HG03095 (cell line): ENCODE measurements at regions not wholly inside any gene's neighbourhood (a gene's known extent, or its start where the extent isn't known, plus 50 kb on each side); places are given as distances from the start of the nearest gene placed in this dataset.
"Not testable (repeated sequence)": the region's sequence is repeated elsewhere in the genome, so short reads cannot be mapped to it uniquely, and the experiment has no call there.

Experiments
- ATAC-seq: cut with Tn5 transposase; IDR thresholded peaks from one replicate; pipeline ENCODE4 v1.9.1; 2021; ENCODE audit warnings: moderate library complexity; ENCODE audit not compliant: unreplicated experiment

- no peak for ATAC-seq
These were observed 1290.3 kb downstream of the XPNPEP1 start for GRCh38 chr10:108633046-108633445.

- no peak for ATAC-seq
These were observed 1291.2 kb downstream of the XPNPEP1 start for GRCh38 chr10:108632144-108632543.

GRCh38 chr10:108631332-108631731, 1292.0 kb downstream of the XPNPEP1 start:
- peak; percentile 93 for ATAC-seq

GRCh38 chr10:108629834-108630233, 1293.5 kb downstream of the XPNPEP1 start:
- ATAC-seq = no peak

DNA sequence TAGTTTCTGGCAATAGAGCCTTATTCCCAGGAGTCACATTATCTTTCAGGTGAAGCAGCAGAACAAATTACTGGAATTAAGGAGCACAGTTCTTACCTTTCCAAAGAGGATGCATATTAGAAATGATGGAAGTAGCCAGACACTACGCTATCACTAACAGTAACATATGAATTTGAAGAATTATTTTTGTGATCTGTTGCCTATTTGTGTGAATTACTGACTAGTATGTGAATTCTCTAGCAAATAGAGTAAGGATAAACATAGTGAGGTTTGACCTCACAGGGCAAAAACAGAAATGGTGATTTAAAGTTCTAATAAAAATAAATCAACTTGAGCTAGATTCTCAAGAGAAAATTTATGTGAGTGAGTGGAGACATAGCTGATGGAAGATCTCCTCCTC, 1299.3 kb downstream of the XPNPEP1 start:
- no peak for ATAC-seq

- ATAC-seq = no peak
These were observed 1302.3 kb downstream of the XPNPEP1 start for GRCh38 chr10:108620821-108621534.

GRCh38 chr10:108616559-108617285, 1306.6 kb downstream of the XPNPEP1 start:
- no peak for ATAC-seq

GRCh38 chr10:108615576-108616320, 1307.6 kb downstream of the XPNPEP1 start:
- ATAC-seq = no peak

DNA sequence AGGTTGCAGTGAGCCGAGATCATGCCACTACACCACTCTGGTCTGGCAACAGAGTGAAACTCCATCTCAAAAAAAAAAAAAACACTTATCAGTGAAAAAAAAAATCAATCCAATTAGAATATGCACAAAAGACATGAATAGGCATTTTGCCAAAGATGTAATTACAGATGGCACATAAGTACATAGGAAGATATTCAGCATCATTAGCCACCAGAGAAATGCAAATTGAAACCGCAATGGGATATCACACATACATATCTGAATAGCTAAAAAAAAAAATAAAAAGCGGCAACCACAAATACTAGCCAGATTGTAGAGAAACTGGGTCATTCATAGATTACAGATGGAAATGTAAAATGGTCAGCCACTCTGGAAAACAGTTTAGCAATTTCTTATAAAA, 1310.8 kb downstream of the XPNPEP1 start:
- ATAC-seq = no peak

DNA sequence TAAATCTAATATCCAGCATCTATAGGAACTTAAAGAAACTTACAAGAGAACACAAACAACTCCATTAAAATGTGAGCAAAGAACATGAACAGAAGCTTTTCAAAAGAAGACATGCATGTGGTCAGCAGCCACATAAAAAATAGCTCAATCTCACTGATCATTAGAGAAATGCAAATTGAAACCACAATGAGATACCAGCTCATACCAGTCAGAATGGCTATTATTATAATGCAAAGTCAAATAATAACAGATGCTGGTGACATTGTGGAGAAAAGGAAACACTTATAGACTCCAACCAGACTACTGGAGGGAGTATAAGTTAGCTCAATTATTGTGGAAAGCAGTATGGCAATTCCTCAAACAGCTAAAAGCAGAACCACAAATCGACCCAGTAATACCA, 1314.5 kb downstream of the XPNPEP1 start:
- ATAC-seq = no peak

DNA sequence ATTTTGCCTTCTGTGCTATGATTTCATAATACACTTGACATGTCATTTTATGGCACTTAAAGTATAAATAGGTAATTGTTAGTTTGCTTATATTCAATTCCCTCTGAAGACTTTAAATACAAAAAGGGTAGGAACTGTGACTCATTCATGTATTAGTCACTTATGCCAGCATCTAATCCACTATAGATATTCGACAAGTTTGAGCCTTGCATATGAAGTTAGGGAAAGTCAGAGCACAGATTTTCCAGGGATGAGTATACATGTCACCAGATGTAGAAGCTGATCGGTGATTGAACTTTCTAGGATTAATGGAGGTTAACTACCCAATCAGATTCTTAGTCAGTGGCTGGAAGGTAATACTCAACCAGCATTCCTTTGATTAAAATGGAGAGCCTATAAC, 1321.5 kb downstream of the XPNPEP1 start:
- ATAC-seq = no peak

- not testable (repeated sequence) for ATAC-seq
These were observed 1322.8 kb downstream of the XPNPEP1 start for GRCh38 chr10:108600511-108600910.

DNA sequence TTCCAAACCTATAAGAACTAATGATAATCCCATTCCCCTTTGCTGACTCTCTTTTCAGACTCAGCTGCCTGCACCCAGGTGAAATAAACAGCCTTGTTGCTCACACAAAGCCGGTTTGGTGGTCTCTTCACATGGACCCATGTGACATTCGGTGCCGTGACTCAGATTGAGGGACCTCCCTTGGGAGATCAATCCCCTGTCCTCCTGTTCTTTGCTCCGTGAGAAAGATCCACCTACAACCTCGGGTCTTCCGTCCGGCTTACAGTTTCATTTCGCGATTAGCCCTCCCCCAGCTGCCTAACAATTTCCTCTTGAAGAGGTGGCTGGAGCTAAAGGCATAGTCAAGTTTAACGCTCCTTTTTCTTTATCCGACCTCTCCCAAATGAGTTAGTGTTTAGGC, 1324.0 kb downstream of the XPNPEP1 start:
- not testable (repeated sequence) for ATAC-seq

GRCh38 chr10:108598831-108599230, 1324.5 kb downstream of the XPNPEP1 start:
- ATAC-seq = no peak

DNA sequence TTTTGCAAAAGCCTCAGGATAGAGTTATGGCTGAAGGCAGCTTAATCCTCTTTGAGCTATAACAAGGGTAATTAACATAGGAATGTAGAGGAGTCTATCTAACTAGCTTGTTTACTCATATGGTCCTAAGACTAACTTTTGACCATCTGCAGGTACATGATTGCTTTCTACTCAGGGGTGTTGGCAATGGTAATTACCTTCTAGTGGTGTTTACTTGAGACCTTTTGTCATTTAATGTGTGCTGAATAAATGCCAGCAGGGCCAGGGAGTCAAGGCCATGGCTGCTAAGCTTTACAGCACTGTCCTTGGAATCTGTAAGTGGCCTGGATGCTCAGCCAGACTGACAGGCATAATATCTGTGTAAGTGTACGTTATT, 1325.0 kb downstream of the XPNPEP1 start:
- ATAC-seq = no peak

- no peak for ATAC-seq
These were observed 1325.5 kb downstream of the XPNPEP1 start for GRCh38 chr10:108597657-108598319.

DNA sequence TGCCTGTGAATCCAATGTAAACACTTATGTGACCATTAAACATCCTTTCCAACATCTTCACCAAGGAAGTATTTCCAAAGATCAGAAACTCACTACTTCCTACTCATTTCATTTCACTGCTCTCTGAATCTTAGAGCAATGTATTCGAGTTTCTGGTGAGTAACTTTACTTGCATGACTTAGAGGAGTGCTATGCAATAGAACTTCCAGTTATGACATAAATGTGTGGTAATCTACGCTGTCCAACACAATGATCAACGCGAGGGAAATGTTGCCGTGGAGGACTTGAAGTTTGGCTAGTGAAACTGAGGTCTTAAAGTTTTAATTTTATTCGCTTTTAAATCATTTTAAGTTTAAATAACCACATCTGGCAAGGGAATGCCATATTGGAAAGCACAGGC, 1326.3 kb downstream of the XPNPEP1 start:
- ATAC-seq = no peak

- ATAC-seq = no peak
These were observed 1330.4 kb downstream of the XPNPEP1 start for GRCh38 chr10:108592956-108593355.

GRCh38 chr10:108591417-108591816, 1331.9 kb downstream of the XPNPEP1 start:
- no peak for ATAC-seq

DNA sequence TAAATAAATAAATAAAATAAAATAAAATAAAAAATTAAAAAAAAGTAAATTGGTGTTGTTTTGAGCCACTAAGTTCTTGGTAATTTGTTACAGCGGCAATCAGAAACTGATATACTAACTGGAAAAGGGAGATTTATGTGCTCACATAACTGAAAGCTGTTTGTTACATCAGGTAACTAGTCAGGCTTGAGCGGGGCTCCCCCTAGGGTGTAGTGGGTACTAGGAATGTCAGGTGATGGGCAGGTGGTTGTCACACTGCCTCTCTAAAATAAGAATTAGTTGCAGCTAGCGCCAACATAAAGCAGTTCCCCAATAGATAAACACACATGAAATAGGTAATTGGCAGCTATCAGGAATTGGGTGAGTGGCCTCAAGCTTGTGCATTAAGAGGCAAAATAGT, 1336.9 kb downstream of the XPNPEP1 start:
- no peak for ATAC-seq

GRCh38 chr10:108583877-108584276, 1339.4 kb downstream of the XPNPEP1 start:
- ATAC-seq = no peak
